ENCODE measurements at regions not wholly inside any gene's neighbourhood (a gene's known extent, or its start where the extent isn't known, plus 50 kb on each side); places are given as distances from the start of the nearest gene placed in this dataset.
"Not testable (repeated sequence)": the region's sequence is repeated elsewhere in the genome, so short reads cannot be mapped to it uniquely, and the experiment has no call there.

GRCh38 chr3:153997364-153997763, 123.8 kb upstream of the ARHGEF26 start:
- DNase-seq (ENCODE audit: low spot score) = not testable (repeated sequence)

GRCh38 chr3:154003649-154004048, 117.5 kb upstream of the ARHGEF26 start:
- Mint-ChIP-seq H3K36me3 (no peaks in the 10 kb centered on the region), H3K4me1 (ENCODE audit: low read depth in 2 of 2) (no peaks in the 10 kb centered on the region), H3K4me3 (no peak overlapping the region), H3K27ac (no peak overlapping the region), H3K9me3 (no peaks in the 10 kb centered on the region), H3K27me3 (peaks cover 6 to 14% of the 10 kb centered on the region in 2 donors)
- DNase-seq (ENCODE audit: low spot score) (no peak), ATAC-seq (no peak)

More at GRCh38 chr3:153997364-153997763, 123.8 kb upstream of the ARHGEF26 start:
- not testable (repeated sequence) for H3K4me1 Mint-ChIP-seq (ENCODE audit: low read depth in 2 of 2); H3K4me3 Mint-ChIP-seq; H3K27me3 Mint-ChIP-seq; H3K9me3 Mint-ChIP-seq; H3K27ac Mint-ChIP-seq; ATAC-seq; H3K36me3 Mint-ChIP-seq

GRCh38 chr3:154011036-154011435, 110.2 kb upstream of the ARHGEF26 start:
- Mint-ChIP-seq H3K4me1 (ENCODE audit: low read depth in 2 of 2) (no peaks in the 10 kb centered on the region), H3K4me3 (no peak overlapping the region), H3K27me3 (peaks cover 3 to 5% of the 10 kb centered on the region in 2 donors), H3K27ac (no peak overlapping the region), H3K36me3 (no peaks in the 10 kb centered on the region), H3K9me3 (no peaks in the 10 kb centered on the region)
- DNase-seq (ENCODE audit: low spot score) (no peak), ATAC-seq (no peak)

- no peak for DNase-seq (ENCODE audit: low spot score)
- Mint-ChIP-seq H3K9me3 (no peaks in the 10 kb centered on the region), H3K27me3 (peaks cover 0 to 5% of the 10 kb centered on the region in 2 donors), H3K36me3 (no peaks in the 10 kb centered on the region), H3K4me1 (ENCODE audit: low read depth in 2 of 2) (no peaks in the 10 kb centered on the region), H3K27ac (no peak overlapping the region), H3K4me3 (no peak overlapping the region)
- no peak for ATAC-seq
Measured at GRCh38 chr3:154013736-154014135, 107.5 kb upstream of the ARHGEF26 start.

GRCh38 chr3:154015307-154015706, 105.9 kb upstream of the ARHGEF26 start:
- ATAC-seq = no peak
- Mint-ChIP-seq H3K27ac (no peak overlapping the region), H3K27me3 (peaks cover 0 to 5% of the 10 kb centered on the region in 2 donors)

DNA sequence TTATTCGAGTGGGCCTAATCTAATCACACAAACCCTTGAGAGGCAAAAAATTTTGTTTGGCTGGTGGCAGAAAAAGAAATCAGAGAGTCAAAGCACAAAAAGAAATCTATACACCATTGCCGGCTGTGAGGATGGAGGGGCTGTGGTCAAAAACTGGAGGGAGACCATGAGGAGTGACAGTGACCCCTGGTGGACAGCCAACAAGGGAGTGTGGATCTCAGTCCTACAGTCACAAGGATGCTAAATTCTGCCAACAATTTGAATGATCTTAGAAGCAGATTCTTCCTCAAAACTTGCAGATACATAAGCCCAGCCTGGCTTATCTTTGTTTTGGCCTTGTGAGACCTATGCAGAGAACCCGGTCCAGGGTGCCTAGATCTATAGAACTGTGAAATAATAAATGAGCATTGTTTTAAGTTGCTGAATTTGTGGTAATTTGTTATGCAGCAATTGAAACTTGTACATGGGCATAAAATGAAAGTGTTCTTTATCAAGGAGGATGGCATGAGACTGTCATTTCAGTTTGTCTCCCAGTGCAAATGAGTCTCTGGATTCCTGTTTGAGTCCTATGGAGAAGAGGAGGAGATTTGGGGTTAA, 103.0 kb upstream of the ARHGEF26 start:
- ATAC-seq = no peak
- no peaks in the 10 kb centered on the region for H3K4me1 Mint-ChIP-seq (ENCODE audit: low read depth in 2 of 2)
- peaks cover 0 to 5% of the 10 kb centered on the region in 2 donors for H3K27me3 Mint-ChIP-seq
- DNase-seq (ENCODE audit: low spot score) = no peak
- H3K27ac Mint-ChIP-seq = no peak overlapping the region
- H3K4me3 Mint-ChIP-seq = no peak overlapping the region
- no peaks in the 10 kb centered on the region for H3K9me3 Mint-ChIP-seq
- no peaks in the 10 kb centered on the region for H3K36me3 Mint-ChIP-seq

More at GRCh38 chr3:154015307-154015706, 105.9 kb upstream of the ARHGEF26 start:
- H3K4me1 Mint-ChIP-seq (ENCODE audit: low read depth in 2 of 2) = no peaks in the 10 kb centered on the region
- DNase-seq (ENCODE audit: low spot score) = no peak
- H3K4me3 Mint-ChIP-seq = no peak overlapping the region
- H3K9me3 Mint-ChIP-seq = no peaks in the 10 kb centered on the region
- H3K36me3 Mint-ChIP-seq = no peaks in the 10 kb centered on the region

DNA sequence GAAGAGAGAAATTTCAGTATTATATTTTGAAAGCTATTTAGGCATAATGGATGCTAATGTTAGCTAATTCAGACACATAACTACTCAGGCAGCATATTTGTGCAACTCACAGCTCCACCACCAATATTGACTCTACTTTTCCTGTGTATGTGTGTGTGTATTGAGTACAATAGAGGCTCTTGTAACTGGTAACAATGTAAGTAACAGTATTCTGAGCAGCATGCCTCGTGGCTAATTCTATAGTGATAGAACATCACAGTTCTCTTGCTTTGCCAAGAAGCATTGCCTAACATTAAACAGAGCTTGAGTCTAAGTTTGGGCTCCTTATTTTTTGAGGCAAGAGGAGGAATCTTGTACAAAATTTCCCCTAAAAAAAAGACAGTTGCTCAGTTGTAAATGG, 98.6 kb upstream of the ARHGEF26 start:
- Mint-ChIP-seq H3K27me3 (peaks cover 2 to 12% of the 10 kb centered on the region in 2 donors), H3K9me3 (no peaks in the 10 kb centered on the region), H3K27ac (no peak overlapping the region), H3K4me1 (ENCODE audit: low read depth in 2 of 2) (no peaks in the 10 kb centered on the region), H3K36me3 (no peaks in the 10 kb centered on the region), H3K4me3 (no peak overlapping the region)
- DNase-seq (ENCODE audit: low spot score) (no peak), ATAC-seq (no peak)

DNA sequence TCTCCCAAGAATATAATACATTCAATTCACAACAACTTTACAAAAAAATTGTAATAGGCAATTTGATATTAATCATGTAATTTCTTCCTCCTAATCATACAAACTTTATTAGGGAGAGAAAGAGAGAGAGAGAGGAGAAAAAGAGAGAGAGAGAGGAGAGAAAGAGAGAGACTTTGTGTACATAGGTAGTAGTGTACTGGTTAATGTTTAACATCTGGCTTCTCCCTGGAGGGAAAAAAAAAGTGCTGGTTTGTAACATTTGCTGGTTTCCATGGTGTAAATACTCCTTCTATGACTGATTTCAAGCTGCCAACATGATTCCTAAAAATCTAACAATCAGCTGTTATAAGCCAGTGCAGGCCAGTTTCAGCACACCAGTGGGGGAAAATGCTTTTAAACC, 98.0 kb upstream of the ARHGEF26 start:
- Mint-ChIP-seq H3K27ac (no peak overlapping the region), H3K36me3 (no peaks in the 10 kb centered on the region), H3K27me3 (peaks cover 2 to 12% of the 10 kb centered on the region in 2 donors), H3K9me3 (no peaks in the 10 kb centered on the region), H3K4me3 (no peak overlapping the region), H3K4me1 (ENCODE audit: low read depth in 2 of 2) (no peaks in the 10 kb centered on the region)
- ATAC-seq (no peak), DNase-seq (ENCODE audit: low spot score) (no peak)

DNA sequence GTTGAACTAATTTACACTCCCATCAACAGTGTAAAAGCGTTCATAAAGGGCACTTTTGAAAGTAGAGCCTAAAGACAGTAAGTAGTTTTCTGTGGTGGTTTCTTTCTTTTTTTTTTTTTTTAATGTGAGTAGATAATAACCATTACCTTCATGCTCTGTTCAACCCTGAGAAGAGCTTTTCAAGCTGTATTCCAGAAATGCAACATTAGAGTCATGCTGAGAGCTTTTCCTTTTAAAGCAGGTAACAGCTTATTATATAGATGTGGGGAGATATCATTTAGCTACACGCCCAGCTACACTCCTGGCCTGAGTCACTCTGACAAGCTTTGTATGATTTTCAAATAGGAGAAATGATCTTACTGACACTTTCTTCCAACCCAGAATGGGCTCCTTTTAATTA, 96.2 kb upstream of the ARHGEF26 start:
- ATAC-seq (no peak), DNase-seq (ENCODE audit: low spot score) (no peak)
- Mint-ChIP-seq H3K27me3 (peaks cover 2 to 8% of the 10 kb centered on the region in 2 donors), H3K4me3 (no peak overlapping the region), H3K9me3 (no peaks in the 10 kb centered on the region), H3K36me3 (no peaks in the 10 kb centered on the region), H3K27ac (no peak overlapping the region), H3K4me1 (ENCODE audit: low read depth in 2 of 2) (no peaks in the 10 kb centered on the region)

- DNase-seq (ENCODE audit: low spot score) = no peak
- no peaks in the 10 kb centered on the region for H3K4me1 Mint-ChIP-seq (ENCODE audit: low read depth in 2 of 2)
- H3K9me3 Mint-ChIP-seq = no peaks in the 10 kb centered on the region
- peaks cover 0 to 17% of the 10 kb centered on the region in 2 donors for H3K27me3 Mint-ChIP-seq
- H3K4me3 Mint-ChIP-seq = no peak overlapping the region
- no peak for ATAC-seq
- H3K27ac Mint-ChIP-seq = no peak overlapping the region
- no peaks in the 10 kb centered on the region for H3K36me3 Mint-ChIP-seq
Measured at GRCh38 chr3:154029926-154030325, 91.3 kb upstream of the ARHGEF26 start.

GRCh38 chr3:154034797-154035330, 86.3 kb upstream of the ARHGEF26 start:
- peaks cover 0 to 10% of the 10 kb centered on the region in 2 donors for H3K27me3 Mint-ChIP-seq
- H3K4me1 Mint-ChIP-seq (ENCODE audit: low read depth in 2 of 2) = no peaks in the 10 kb centered on the region
- H3K27ac Mint-ChIP-seq = no peak overlapping the region
- no peaks in the 10 kb centered on the region for H3K9me3 Mint-ChIP-seq
- DNase-seq (ENCODE audit: low spot score) (no peak), ATAC-seq (no peak)
- H3K4me3 Mint-ChIP-seq = no peak overlapping the region
- no peaks in the 10 kb centered on the region for H3K36me3 Mint-ChIP-seq

DNA sequence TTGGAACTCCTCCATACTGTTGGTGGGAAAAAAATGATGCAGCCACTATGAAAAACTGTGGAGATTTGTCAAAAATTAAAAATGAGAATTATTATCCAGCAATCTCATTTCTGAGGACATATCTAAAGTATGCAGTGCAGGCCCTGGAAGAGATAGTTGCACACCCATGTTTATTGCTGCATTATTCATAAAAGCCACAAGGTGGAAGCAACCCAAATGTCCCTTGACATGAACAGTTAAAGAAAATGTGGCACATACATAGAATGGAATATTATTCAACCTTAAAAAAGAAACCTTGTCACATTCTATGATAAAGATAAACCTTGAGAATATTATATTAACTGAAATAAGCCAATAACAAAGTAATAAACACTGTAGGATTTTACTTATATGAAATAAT, 80.9 kb upstream of the ARHGEF26 start:
- Mint-ChIP-seq H3K4me3 (no peak overlapping the region), H3K9me3 (no peaks in the 10 kb centered on the region), H3K27ac (no peak overlapping the region), H3K36me3 (no peaks in the 10 kb centered on the region), H3K4me1 (ENCODE audit: low read depth in 2 of 2) (no peaks in the 10 kb centered on the region), H3K27me3 (no peaks in the 10 kb centered on the region)
- ATAC-seq (no peak), DNase-seq (ENCODE audit: low spot score) (no peak)

DNA sequence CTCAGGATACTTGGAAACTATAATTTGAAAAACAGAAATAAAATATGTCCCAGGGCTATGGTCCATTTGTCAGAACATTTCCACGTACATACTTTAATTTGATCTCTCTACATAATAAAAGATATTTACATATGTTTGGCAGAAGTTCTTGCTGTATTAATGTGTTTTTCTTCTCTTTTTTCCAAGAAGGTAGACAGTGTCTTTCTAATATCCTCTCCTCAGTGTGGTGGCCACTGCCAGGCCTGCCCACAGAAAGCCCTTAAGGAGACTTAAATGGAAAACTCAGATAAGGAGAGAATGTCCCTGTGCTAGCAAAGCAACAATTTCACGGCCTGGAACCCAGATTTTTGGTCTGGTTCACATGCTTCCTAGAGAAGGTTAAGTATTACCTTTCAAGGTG, 76.5 kb upstream of the ARHGEF26 start:
- no peak overlapping the region for H3K4me3 Mint-ChIP-seq
- H3K36me3 Mint-ChIP-seq = no peaks in the 10 kb centered on the region
- H3K4me1 Mint-ChIP-seq (ENCODE audit: low read depth in 2 of 2) = no peaks in the 10 kb centered on the region
- ATAC-seq (no peak), DNase-seq (ENCODE audit: low spot score) (no peak)
- peaks cover 4% of the 10 kb centered on the region for H3K9me3 Mint-ChIP-seq
- peaks cover 3 to 10% of the 10 kb centered on the region in 2 donors for H3K27me3 Mint-ChIP-seq
- no peak overlapping the region for H3K27ac Mint-ChIP-seq

DNA sequence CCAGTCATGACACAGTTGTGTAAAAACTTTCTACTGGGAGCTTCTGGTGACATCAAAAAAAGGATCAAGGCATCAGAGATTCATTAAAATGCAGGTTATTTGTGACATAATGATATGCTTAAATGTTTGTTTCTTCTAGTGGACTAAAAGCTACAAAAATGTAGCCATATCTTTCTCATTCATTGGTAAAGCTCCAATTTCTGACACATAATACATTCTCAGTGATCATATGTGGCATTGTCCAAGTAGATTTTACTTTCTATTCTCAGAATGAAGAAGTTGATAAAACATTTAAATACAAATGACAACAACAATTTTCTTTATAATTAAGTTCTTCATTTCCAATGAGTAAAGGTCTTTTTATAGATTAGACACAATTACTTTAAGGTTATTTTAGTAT, 71.0 kb upstream of the ARHGEF26 start:
- H3K36me3 Mint-ChIP-seq = no peaks in the 10 kb centered on the region
- no peak overlapping the region for H3K4me3 Mint-ChIP-seq
- H3K27me3 Mint-ChIP-seq = peaks cover 3 to 15% of the 10 kb centered on the region in 2 donors
- ATAC-seq = no peak
- DNase-seq (ENCODE audit: low spot score) = no peak
- H3K4me1 Mint-ChIP-seq (ENCODE audit: low read depth in 2 of 2) = no peaks in the 10 kb centered on the region
- peaks cover 4% of the 10 kb centered on the region for H3K9me3 Mint-ChIP-seq
- no peak overlapping the region for H3K27ac Mint-ChIP-seq

- Mint-ChIP-seq H3K9me3 (peaks cover 4% of the 10 kb centered on the region), H3K36me3 (no peaks in the 10 kb centered on the region), H3K27ac (no peak overlapping the region), H3K4me3 (no peak overlapping the region), H3K4me1 (ENCODE audit: low read depth in 2 of 2) (no peaks in the 10 kb centered on the region), H3K27me3 (peaks cover 3 to 14% of the 10 kb centered on the region in 2 donors)
- DNase-seq (ENCODE audit: low spot score) (no peak), ATAC-seq (no peak)
Measured at GRCh38 chr3:154050766-154051165, 70.4 kb upstream of the ARHGEF26 start.
